ENCODE measurements at regions not wholly inside any gene's neighbourhood (a gene's known extent, or its start where the extent isn't known, plus 50 kb on each side); places are given as distances from the start of the nearest gene placed in this dataset.

GRCh38 chr4:17336524-17336961 is 175.3 kb downstream of the QDPR start:
- H3K4me1 ChIP-seq = no peaks in the 10 kb centered on the region
- no peaks in the 10 kb centered on the region for H3K27me3 ChIP-seq
- TF ChIP-seq CTCF (IDR thresholded peaks at IDR 0.05) = no peak
- ATAC-seq = peak; percentile 34
- peak in 1 of 4 donors; percentile 36 for DNase-seq
- no peaks in the 10 kb centered on the region for H3K9me3 ChIP-seq
- H3K4me3 ChIP-seq = no peak overlapping the region
- intact Hi-C loops (cut with DNase I) = no loop called here
- H3K27ac ChIP-seq = no peak overlapping the region
- H3K36me3 ChIP-seq = no peaks in the 10 kb centered on the region

GRCh38 chr4:17336069-17336468 is 175.8 kb downstream of the QDPR start:
- Histone ChIP-seq H3K4me1 (no peaks in the 10 kb centered on the region), H3K9me3 (no peaks in the 10 kb centered on the region), H3K27me3 (no peaks in the 10 kb centered on the region), H3K27ac (no peak overlapping the region), H3K4me3 (no peak overlapping the region), H3K36me3 (no peaks in the 10 kb centered on the region)
- no peak for TF ChIP-seq CTCF (IDR thresholded peaks at IDR 0.05)
- DNase-seq (no peak), ATAC-seq (no peak)
- intact Hi-C loops (cut with DNase I) = no loop called here

- intact Hi-C loops (cut with DNase I) = no loop called here
- H3K9me3 ChIP-seq = no peaks in the 10 kb centered on the region
- no peak for DNase-seq
- H3K27ac ChIP-seq = no peak overlapping the region
- H3K4me3 ChIP-seq = no peak overlapping the region
- H3K4me1 ChIP-seq = no peaks in the 10 kb centered on the region
- no peaks in the 10 kb centered on the region for H3K27me3 ChIP-seq
- no peaks in the 10 kb centered on the region for H3K36me3 ChIP-seq
- no peak for ATAC-seq
- TF ChIP-seq CTCF (IDR thresholded peaks at IDR 0.05) = no peak
Measured at GRCh38 chr4:17335371-17335770, 176.5 kb downstream of the QDPR start.

- Histone ChIP-seq H3K27me3 (no peaks in the 10 kb centered on the region), H3K27ac (no peak overlapping the region), H3K36me3 (no peaks in the 10 kb centered on the region), H3K4me3 (no peak overlapping the region), H3K4me1 (no peaks in the 10 kb centered on the region), H3K9me3 (no peaks in the 10 kb centered on the region)
- intact Hi-C loops (cut with DNase I) = no loop called here
- TF ChIP-seq CTCF (IDR thresholded peaks at IDR 0.05) = no peak
- ATAC-seq (no peak), DNase-seq (no peak)
Measured at GRCh38 chr4:17332478-17332877, 179.4 kb downstream of the QDPR start.

GRCh38 chr4:17329046-17329445 is 182.8 kb downstream of the QDPR start:
- Histone ChIP-seq H3K9me3 (no peaks in the 10 kb centered on the region), H3K36me3 (no peaks in the 10 kb centered on the region), H3K27me3 (no peaks in the 10 kb centered on the region), H3K4me3 (no peak overlapping the region), H3K27ac (no peak overlapping the region), H3K4me1 (peaks cover 0 to 7% of the 10 kb centered on the region in 2 donors)
- intact Hi-C loops (cut with DNase I) = loop anchor here in 1 of 2 donors (10.0 kb wide), 1 partner anchor 1044 kb away; no protein-coding TSS in a partner anchor
- ATAC-seq (no peak), DNase-seq (no peak)
- TF ChIP-seq CTCF (IDR thresholded peaks at IDR 0.05) = no peak
